ENCODE measurements at regions not wholly inside any gene's neighbourhood (a gene's known extent, or its start where the extent isn't known, plus 50 kb on each side); places are given as distances from the start of the nearest gene placed in this dataset.
"Not testable (repeated sequence)": the region's sequence is repeated elsewhere in the genome, so short reads cannot be mapped to it uniquely, and the experiment has no call there.

GRCh38 chr1:120465900-120466299 is 51.1 kb downstream of the NBPF8 start:
- DNase-seq; intact Hi-C loops (cut with DNase I); ATAC-seq; H3K4me1 ChIP-seq; H3K27me3 ChIP-seq; H3K4me3 ChIP-seq; H3K9me3 ChIP-seq; H3K36me3 ChIP-seq; H3K27ac ChIP-seq: not testable (repeated sequence)

DNA sequence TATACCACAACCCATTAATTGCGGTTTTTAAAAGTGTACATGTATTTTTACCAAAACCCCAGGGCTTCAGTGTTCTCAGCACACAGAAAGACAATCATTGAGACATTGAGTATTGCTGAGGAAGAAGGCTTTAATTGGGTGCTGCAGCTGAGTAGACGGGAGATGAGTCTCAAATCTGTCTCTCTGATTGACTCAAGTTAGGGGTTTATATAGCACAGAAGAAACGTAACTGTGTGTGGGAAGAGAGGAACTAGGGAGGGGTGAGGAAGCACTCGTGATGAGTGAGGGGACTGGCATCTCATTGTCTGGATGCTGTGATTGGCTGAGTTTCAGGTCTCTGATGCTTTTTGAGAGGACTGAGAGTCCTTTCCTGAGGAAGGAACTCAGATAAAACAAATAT is 62.8 kb downstream of the NBPF8 start:
- peaks cover 0 to 22% of the 10 kb centered on the region in 2 donors for H3K36me3 ChIP-seq
- H3K27ac ChIP-seq; intact Hi-C loops (cut with DNase I); H3K4me3 ChIP-seq; H3K4me1 ChIP-seq; ATAC-seq; H3K9me3 ChIP-seq; DNase-seq; H3K27me3 ChIP-seq: not testable (repeated sequence)

DNA sequence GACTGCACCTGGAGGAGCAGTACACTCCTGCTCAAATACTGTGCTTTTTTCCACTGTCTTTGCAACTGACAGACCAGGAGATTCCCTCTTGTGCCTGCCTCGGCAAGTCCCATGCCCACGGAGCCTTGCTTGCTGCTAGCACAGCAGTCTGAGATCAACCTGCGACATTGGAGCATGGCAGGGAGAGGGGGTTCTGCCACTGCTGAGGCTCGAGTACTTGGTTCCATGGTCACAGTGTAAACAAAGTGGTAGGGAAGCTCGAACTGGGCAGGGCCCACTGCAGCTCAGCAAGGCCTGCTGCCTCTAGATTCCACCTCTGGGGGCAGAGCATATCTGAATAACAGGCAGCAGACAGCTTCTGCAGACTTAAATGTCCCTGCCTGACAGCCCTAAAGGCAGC is 63.6 kb downstream of the NBPF8 start:
- DNase-seq, result peak in 1 of 4 donors; percentile 4
- intact Hi-C loops (cut with DNase I), result not testable (repeated sequence)

DNA sequence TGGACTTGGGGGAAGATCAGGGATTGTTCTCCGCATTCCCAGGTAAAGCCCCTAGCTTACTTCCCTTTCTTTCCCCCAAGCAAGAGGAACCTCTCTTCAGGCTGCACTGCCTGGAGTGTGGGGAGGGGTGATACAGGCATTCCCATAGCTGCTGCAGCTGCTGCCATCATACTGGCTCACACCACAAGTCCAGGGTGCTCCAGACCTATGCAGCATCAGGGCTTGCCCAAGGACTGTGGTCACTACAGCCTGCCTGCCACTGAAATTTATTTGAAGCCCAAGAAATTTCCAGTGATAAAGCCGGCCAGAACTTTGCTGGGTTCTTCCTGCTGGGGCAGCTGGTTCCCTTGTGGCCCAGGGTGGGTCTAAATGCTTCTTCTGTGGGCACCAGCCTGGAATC is 72.7 kb downstream of the NBPF8 start:
- DNase-seq; H3K27ac ChIP-seq; H3K27me3 ChIP-seq; H3K4me3 ChIP-seq; H3K9me3 ChIP-seq; H3K4me1 ChIP-seq; intact Hi-C loops (cut with DNase I); ATAC-seq: not testable (repeated sequence)
- H3K36me3 ChIP-seq, result peaks cover 0 to 24% of the 10 kb centered on the region in 2 donors

More for the DNA sequence above, 63.6 kb downstream of the NBPF8 start:
- not testable (repeated sequence) for H3K4me1 ChIP-seq, H3K27me3 ChIP-seq, H3K9me3 ChIP-seq, ATAC-seq, H3K27ac ChIP-seq, H3K4me3 ChIP-seq
- H3K36me3 ChIP-seq, result peaks cover 0 to 22% of the 10 kb centered on the region in 2 donors

DNA sequence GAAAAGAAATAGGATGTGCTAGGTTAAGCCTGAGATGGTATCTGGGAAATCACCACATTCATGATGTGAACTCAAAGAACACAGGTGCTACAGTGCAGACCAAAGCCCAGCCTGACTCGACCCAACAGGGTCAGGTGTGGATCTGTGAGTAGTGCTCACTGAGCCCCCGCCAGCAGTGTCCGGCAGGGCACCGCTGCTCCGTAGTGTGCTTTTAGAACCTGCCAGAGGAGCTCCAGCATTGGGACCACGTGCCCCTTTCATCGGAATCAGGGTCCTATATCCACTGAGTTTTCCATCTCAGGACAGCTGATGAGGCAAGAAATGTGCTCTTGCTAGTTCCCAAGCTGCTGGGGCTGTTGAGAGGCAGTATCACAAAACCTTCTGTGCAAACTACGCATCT is 74.4 kb downstream of the NBPF8 start:
- H3K27ac ChIP-seq; H3K9me3 ChIP-seq; H3K4me1 ChIP-seq; DNase-seq; ATAC-seq; H3K4me3 ChIP-seq; H3K27me3 ChIP-seq; intact Hi-C loops (cut with DNase I): not testable (repeated sequence)
- H3K36me3 ChIP-seq, result peaks cover 0 to 27% of the 10 kb centered on the region in 2 donors

- H3K36me3 ChIP-seq, result peaks cover 0 to 11% of the 10 kb centered on the region in 2 donors
- DNase-seq; intact Hi-C loops (cut with DNase I); H3K4me3 ChIP-seq; H3K4me1 ChIP-seq; ATAC-seq; H3K27ac ChIP-seq; H3K27me3 ChIP-seq; H3K9me3 ChIP-seq: not testable (repeated sequence)
Measured at GRCh38 chr1:120497145-120497544, 82.3 kb downstream of the NBPF8 start.

DNA sequence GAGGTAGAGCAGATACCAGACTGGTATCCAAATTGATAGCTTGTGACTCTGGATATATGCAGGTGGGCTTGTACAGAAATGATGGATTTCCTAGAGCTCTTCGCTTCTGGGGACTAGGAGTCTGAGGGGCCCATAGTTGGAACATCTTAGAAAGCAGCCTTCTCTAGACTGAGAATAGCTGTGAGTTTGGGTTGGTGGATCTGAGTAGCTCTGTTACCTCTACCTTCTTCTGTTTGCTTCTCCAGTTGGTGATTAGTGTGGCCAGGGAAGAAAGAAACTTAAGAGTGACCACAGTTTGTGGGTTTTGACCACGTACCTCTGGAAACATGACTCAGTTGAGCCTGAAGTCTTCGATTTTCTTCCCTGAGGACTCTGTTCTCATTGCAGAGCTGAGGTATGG is 88.4 kb downstream of the NBPF8 start:
- H3K27me3 ChIP-seq; H3K9me3 ChIP-seq; H3K4me1 ChIP-seq; ATAC-seq; H3K4me3 ChIP-seq; intact Hi-C loops (cut with DNase I); DNase-seq; H3K27ac ChIP-seq: not testable (repeated sequence)
- peaks cover 0 to 11% of the 10 kb centered on the region in 2 donors for H3K36me3 ChIP-seq

GRCh38 chr1:120506352-120506751 is 91.5 kb downstream of the NBPF8 start:
- H3K36me3 ChIP-seq, result peaks cover 0 to 11% of the 10 kb centered on the region in 2 donors
- H3K27me3 ChIP-seq; H3K4me1 ChIP-seq; H3K27ac ChIP-seq; DNase-seq; intact Hi-C loops (cut with DNase I); H3K4me3 ChIP-seq; H3K9me3 ChIP-seq; ATAC-seq: not testable (repeated sequence)

DNA sequence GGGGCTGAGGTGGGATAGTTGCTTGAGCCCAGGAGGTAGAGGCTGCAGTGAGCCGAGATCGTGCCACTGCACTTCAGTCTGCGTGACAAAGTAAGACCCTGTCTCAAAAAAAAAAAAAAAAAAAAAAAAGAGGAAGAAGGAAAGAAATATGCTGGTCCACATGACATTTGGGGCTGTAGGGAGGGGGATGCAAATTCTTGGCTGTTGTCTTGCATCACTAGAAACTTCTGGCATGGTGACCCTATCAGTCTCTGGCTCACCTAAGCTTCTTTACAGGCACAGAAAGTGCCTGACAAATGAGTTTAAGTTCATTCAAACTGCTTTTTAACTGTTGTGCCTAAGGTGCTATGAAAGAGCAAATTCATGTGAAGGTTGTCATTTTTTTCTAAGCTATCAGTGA is 93.5 kb downstream of the NBPF8 start:
- H3K27ac ChIP-seq; intact Hi-C loops (cut with DNase I); ATAC-seq: not testable (repeated sequence)

GRCh38 chr1:120509258-120509657 is 94.4 kb downstream of the NBPF8 start:
- ATAC-seq; H3K4me1 ChIP-seq; intact Hi-C loops (cut with DNase I); H3K4me3 ChIP-seq; H3K27me3 ChIP-seq; H3K9me3 ChIP-seq; H3K27ac ChIP-seq: not testable (repeated sequence)
- peak in 1 of 4 donors; percentile 14 for DNase-seq
- H3K36me3 ChIP-seq, result peaks cover 0 to 12% of the 10 kb centered on the region in 2 donors

More for the DNA sequence above, 93.5 kb downstream of the NBPF8 start:
- not testable (repeated sequence) for H3K4me3 ChIP-seq, DNase-seq, H3K27me3 ChIP-seq, H3K9me3 ChIP-seq, H3K4me1 ChIP-seq
- peaks cover 0 to 17% of the 10 kb centered on the region in 2 donors for H3K36me3 ChIP-seq

DNA sequence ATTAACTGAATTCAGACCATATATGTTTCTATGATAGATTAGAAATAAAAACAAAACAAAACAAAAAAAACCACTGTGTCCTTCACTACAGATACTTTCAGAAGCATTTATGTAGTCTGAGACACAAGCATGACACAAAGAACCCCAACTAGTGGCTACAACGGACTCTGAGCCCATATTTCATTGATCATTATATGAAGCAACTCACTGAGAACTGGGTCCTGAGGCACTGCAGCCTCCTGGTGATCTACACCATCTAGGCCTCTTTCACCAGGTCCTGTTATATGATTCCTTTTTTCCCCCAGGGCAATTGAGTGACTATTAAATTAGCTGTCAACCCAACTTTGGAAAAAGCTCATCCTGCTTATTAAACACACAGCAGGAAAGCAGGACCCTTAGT is 98.3 kb downstream of the NBPF8 start:
- H3K27ac ChIP-seq; ATAC-seq; H3K4me1 ChIP-seq; H3K27me3 ChIP-seq; H3K4me3 ChIP-seq; intact Hi-C loops (cut with DNase I); H3K9me3 ChIP-seq; DNase-seq: not testable (repeated sequence)
- H3K36me3 ChIP-seq, result peaks cover 0 to 11% of the 10 kb centered on the region in 2 donors

- ATAC-seq; H3K9me3 ChIP-seq; H3K4me1 ChIP-seq; DNase-seq; H3K27ac ChIP-seq; H3K4me3 ChIP-seq; H3K27me3 ChIP-seq; intact Hi-C loops (cut with DNase I): not testable (repeated sequence)
- peaks cover 0 to 11% of the 10 kb centered on the region in 2 donors for H3K36me3 ChIP-seq
Measured at GRCh38 chr1:120513531-120513930, 98.7 kb downstream of the NBPF8 start.

- H3K9me3 ChIP-seq; H3K4me1 ChIP-seq; H3K36me3 ChIP-seq; intact Hi-C loops (cut with DNase I); DNase-seq; H3K4me3 ChIP-seq; H3K27me3 ChIP-seq; ATAC-seq; H3K27ac ChIP-seq: not testable (repeated sequence)
Measured at GRCh38 chr1:120519196-120519595, 104.4 kb downstream of the NBPF8 start.

DNA sequence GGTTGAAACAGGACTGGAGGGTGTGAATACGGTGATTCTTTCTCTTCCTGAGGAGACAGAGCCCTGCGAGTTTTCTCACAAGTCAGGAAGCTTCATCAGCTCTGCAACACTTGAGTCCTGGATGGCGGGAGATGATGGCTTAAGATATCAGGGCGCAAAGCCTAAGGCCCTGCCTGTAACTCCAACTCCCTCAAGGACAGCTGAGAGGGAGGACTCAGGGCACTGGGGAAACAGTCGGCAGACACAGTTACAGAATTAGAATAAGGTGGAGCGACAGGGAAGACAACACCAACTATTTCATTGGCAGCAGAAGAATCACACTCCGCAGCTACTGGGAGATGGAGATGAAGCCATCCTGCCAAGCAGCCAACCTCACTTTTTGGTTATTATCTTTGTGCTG is 109.6 kb downstream of the NBPF8 start:
- intact Hi-C loops (cut with DNase I); H3K36me3 ChIP-seq; H3K27ac ChIP-seq; ATAC-seq; H3K4me3 ChIP-seq; DNase-seq; H3K27me3 ChIP-seq; H3K4me1 ChIP-seq; H3K9me3 ChIP-seq: not testable (repeated sequence)
